Mammary epithelial cell (primary cell): ENCODE measurements at regions not wholly inside any gene's neighbourhood (a gene's known extent, or its start where the extent isn't known, plus 50 kb on each side); places are given as distances from the start of the nearest gene placed in this dataset.

ENCODE experiments used
- CTCF ChIP-seq, 2 donors: IDR thresholded peaks in 1 of 2; conservative IDR thresholded peaks in 1 of 2; 2 replicates each; pipeline ENCODE4 v1.5.1; 2011 to 2012; ENCODE audit warnings: inconsistent platforms in 2 of 2, low read length in 2 of 2, mild to moderate bottlenecking in 2 of 2, control low read depth in 1 of 2, low read depth in 1 of 2; ENCODE audit not compliant: insufficient read depth in 1 of 2; ENCODE audit errors: extremely low read depth in 1 of 2
- EZH2 ChIP-seq: IDR thresholded peaks from 2 replicates; pipeline ENCODE4 v1.6.1; 2012; ENCODE audit warnings: low read length, inconsistent platforms, borderline replicate concordance

- no peak for TF ChIP-seq CTCF (conservative IDR thresholded peaks at IDR 0.05 in 1 of 2, IDR thresholded peaks at IDR 0.05 in 1 of 2; ENCODE audit: extremely low read depth in 1 of 2, insufficient read depth in 1 of 2, low read depth in 1 of 2, low read length in 2 of 2)
- TF ChIP-seq EZH2 = no peak
Measured at GRCh38 chr1:30305519-30305918, 417.9 kb downstream of the MATN1 start.
